SK-N-MC (cell line): ENCODE measurements at regions not wholly inside any gene's neighbourhood (a gene's known extent, or its start where the extent isn't known, plus 50 kb on each side); places are given as distances from the start of the nearest gene placed in this dataset.

ENCODE experiments used
- DNase-seq: peaks from one replicate; pipeline ENCODE4 v3.0.0-alpha.2; 2011; ENCODE audit warnings: low read depth, low spot score
- H3K27ac ChIP-seq: fragments of 200-600 bp; sonication (generic); 2 replicates; pipeline ENCODE4 v1.5.1; 2016; ENCODE audit warnings: mixed run types
- H3K36me3 ChIP-seq: fragments of 200-600 bp; sonication (generic); 2 replicates; pipeline ENCODE4 v1.6.1; 2017; ENCODE audit warnings: antibody characterized with exemption, low read length, mixed read lengths; ENCODE audit not compliant: insufficient read depth
- H3K4me3 ChIP-seq: fragments of 200-600 bp; sonication (generic); 2 replicates; pipeline ENCODE4 v1.5.1; 2016
- H3K9ac ChIP-seq: fragments of 200-600 bp; sonication (generic); 2 replicates; pipeline ENCODE4 v1.8.0; 2017; ENCODE audit warnings: mixed run types, mixed read lengths; ENCODE audit not compliant: insufficient read length
- H3K9me3 ChIP-seq: fragments of 200-600 bp; sonication (generic); 2 replicates; pipeline ENCODE4 v1.6.1; 2017; ENCODE audit warnings: low read depth, mild to moderate bottlenecking, antibody characterized with exemption, low read length, moderate library complexity, mixed read lengths
- EZH2 ChIP-seq: fragments of 200-600 bp; sonication (generic); IDR thresholded peaks from one replicate; pipeline ENCODE4 v1.6.1; 2017; ENCODE audit warnings: antibody characterized with exemption
- FOXP2 ChIP-seq: optimal IDR thresholded peaks from 2 replicates; pipeline ENCODE3; 2011; ENCODE audit warnings: mild to moderate bottlenecking, moderate library complexity; ENCODE audit not compliant: insufficient read depth; ENCODE audit errors: extremely low read length, control extremely low read depth
- POLR2AphosphoS5 ChIP-seq: IDR thresholded peaks from 2 replicates; pipeline ENCODE4 v1.6.1; 2012; ENCODE audit warnings: mild to moderate bottlenecking, low read depth, low read length, borderline replicate concordance

DNA sequence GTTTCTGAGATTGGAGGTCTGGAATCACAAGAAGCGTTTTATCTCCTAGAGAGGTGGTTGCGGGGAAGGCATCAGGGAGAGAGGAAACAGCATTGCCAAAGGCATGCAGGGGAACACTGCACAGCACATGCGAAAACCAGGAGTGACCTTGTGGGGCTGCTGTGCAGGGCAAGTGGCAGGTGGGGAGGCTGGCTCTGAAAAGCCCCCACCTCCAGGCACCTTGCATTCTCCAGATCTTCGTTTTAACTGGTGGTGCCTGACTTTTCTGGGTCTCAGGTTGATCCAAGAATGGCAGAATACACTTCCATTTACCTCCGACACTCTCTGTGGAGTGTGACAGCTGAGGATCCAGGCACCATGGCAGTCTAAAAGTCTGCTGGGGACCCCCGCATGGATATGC, 209.4 kb upstream of the LEF1 start:
- TF ChIP-seq FOXP2: no peak
- TF ChIP-seq EZH2: no peak
- TF ChIP-seq POLR2AphosphoS5: no peak
- Histone ChIP-seq H3K4me3 (no peak overlapping the region), H3K27ac (no peak overlapping the region), H3K9ac (no peak overlapping the region), H3K9me3 (no peaks in the 10 kb centered on the region), H3K36me3 (no peaks in the 10 kb centered on the region)
- DNase-seq: no peak

DNA sequence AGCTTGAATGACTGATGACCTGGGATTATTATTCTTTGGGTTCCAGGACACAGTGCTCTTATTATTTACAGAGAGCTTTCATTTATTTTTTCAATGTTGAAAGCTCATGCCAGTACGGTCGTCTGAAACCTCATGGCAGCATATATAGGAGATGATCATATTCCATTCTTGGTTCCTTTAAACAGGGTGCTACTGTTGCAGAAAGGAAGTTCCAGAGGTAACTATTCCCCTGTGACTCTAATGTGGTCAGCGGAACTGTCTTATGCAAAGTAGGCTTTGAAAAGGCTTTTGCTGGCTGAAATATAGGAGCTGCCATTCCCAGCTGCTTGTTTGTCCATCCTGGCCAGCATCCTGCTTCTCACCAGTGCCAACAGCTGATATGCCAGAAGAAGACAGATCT, 208.3 kb upstream of the LEF1 start:
- Histone ChIP-seq H3K27ac (no peak overlapping the region), H3K9ac (no peak overlapping the region), H3K36me3 (no peaks in the 10 kb centered on the region), H3K9me3 (no peaks in the 10 kb centered on the region), H3K4me3 (no peak overlapping the region)
- no peak for DNase-seq
- TF ChIP-seq FOXP2: no peak
- TF ChIP-seq EZH2: no peak
- no peak for TF ChIP-seq POLR2AphosphoS5

- TF ChIP-seq POLR2AphosphoS5 (no peak), EZH2 (no peak), FOXP2 (no peak)
- Histone ChIP-seq H3K9me3 (no peaks in the 10 kb centered on the region), H3K9ac (no peak overlapping the region), H3K4me3 (no peak overlapping the region), H3K36me3 (no peaks in the 10 kb centered on the region), H3K27ac (no peak overlapping the region)
- DNase-seq: no peak
Observed at GRCh38 chr4:108375434-108375833, 206.7 kb upstream of the LEF1 start.

- Histone ChIP-seq H3K27ac (no peak overlapping the region), H3K4me3 (no peak overlapping the region), H3K9ac (no peak overlapping the region), H3K9me3 (no peaks in the 10 kb centered on the region), H3K36me3 (no peaks in the 10 kb centered on the region)
- no peak for TF ChIP-seq FOXP2
- TF ChIP-seq POLR2AphosphoS5: no peak
- no peak for TF ChIP-seq EZH2
- DNase-seq: no peak
Observed at GRCh38 chr4:108372681-108373080, 203.9 kb upstream of the LEF1 start.

DNA sequence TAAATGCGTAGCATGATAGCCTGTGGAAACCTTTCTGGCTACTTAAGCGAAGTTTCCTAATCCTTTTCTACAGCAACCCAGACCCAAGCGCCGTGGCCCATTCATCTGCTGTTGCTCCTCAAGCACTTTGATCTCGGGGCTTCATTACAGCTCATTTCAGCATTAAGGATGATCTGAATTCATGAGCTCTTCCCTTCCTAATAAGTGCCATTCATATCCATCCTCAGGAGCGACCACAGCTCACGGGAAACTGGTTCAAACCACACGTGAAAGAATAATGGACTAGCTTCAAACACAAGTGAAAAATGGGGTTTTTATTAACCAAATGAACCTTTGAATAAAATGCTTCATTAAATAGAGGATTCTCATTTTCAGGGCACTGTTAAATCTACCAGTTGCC, 202.6 kb upstream of the LEF1 start:
- DNase-seq: no peak
- no peak overlapping the region for H3K27ac ChIP-seq
- H3K36me3 ChIP-seq: no peaks in the 10 kb centered on the region
- H3K4me3 ChIP-seq: no peak overlapping the region
- H3K9ac ChIP-seq: no peak overlapping the region
- TF ChIP-seq EZH2 (no peak), POLR2AphosphoS5 (no peak), FOXP2 (no peak)
- no peaks in the 10 kb centered on the region for H3K9me3 ChIP-seq

DNA sequence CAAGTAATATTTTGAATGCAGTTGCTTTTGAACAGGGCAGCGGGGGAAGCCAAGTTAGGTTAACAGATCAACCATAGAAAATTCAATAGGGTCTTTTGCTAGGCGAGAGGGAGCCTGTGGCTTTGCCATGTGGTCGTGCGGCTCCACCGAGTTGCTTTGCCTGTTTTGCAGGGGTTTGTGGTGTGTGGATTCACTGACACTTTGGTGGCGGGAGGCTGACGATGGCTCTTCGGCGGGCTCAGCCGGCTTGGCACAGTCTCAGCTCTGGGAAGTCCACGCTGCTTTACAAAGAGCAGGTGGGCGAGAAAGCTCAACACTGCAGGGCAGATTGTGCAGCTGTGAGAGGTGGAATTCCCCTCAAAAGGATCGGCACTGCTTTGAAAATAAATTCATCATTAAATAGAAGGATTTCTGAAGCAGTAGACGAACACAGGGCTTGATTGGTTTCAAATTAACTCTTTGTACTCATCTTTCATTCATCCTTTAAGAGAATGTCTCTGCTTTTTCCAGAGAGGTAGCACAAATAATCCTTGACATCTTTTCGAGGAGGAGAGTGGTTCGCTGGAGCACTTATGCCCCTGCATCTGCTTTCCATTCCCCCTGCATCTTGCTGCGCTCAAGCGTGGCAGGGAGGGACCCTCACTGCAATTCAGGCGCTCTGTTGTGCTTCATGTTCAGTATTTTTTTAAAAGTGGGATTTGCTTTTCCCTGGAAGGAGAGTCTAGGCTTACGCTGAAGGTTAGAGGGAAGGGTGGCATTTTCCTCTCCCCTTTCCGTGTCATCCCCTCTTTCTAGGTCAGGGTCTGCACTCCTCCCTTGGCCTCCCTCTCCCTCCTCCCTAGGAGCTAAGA, 201.8 kb upstream of the LEF1 start:
- Histone ChIP-seq H3K9me3 (no peaks in the 10 kb centered on the region), H3K9ac (no peak overlapping the region), H3K27ac (no peak overlapping the region), H3K4me3 (no peak overlapping the region), H3K36me3 (no peaks in the 10 kb centered on the region)
- no peak for TF ChIP-seq FOXP2
- no peak for TF ChIP-seq POLR2AphosphoS5
- TF ChIP-seq EZH2: no peak
- no peak for DNase-seq

DNA sequence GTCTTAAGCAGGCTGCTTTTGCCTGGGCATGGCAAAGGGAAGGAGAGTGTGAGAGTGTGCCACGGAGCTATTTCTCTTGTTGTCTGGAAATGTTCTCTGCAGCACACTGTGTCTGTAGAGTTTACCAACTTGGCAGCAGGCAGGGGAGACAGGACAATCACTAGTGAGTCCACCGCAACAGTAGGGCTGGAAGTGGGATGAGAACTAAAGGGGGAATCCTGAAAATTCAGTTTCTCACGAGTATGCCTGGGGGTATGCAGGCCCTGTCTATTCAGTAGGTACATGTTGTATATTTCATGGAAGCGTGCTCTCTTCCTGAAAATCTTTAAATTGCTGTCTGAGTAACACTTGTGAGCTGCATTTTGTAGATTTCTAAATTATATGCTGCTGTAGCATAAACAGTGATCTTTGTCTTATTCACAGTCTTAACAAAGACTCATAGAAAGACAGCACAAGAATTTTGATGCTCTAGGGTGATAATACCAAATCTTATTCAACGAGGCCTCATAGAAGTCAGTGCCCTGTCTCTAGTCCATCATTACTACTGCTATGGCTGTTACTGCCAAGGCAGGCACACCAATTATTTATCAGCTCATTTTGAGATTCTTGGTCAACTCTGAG, 200.4 kb upstream of the LEF1 start:
- no peak overlapping the region for H3K4me3 ChIP-seq
- no peaks in the 10 kb centered on the region for H3K36me3 ChIP-seq
- H3K9me3 ChIP-seq: no peaks in the 10 kb centered on the region
- no peak overlapping the region for H3K27ac ChIP-seq
- no peak overlapping the region for H3K9ac ChIP-seq
- no peak for DNase-seq
- no peak for TF ChIP-seq FOXP2
- no peak for TF ChIP-seq EZH2
- TF ChIP-seq POLR2AphosphoS5: no peak

GRCh38 chr4:108367751-108368150, 199.0 kb upstream of the LEF1 start:
- H3K27ac ChIP-seq: no peak overlapping the region
- TF ChIP-seq EZH2: no peak
- H3K9me3 ChIP-seq: no peaks in the 10 kb centered on the region
- H3K4me3 ChIP-seq: no peak overlapping the region
- H3K9ac ChIP-seq: no peak overlapping the region
- no peaks in the 10 kb centered on the region for H3K36me3 ChIP-seq
- no peak for DNase-seq
